ENCODE measurements at regions not wholly inside any gene's neighbourhood (a gene's known extent, or its start where the extent isn't known, plus 50 kb on each side); places are given as distances from the start of the nearest gene placed in this dataset.

GRCh38 chr6:119481976-119482375 is 132.4 kb upstream of the MAN1A1 start:
- no peaks in the 10 kb centered on the region for H3K36me3 ChIP-seq (ENCODE audit: control insufficient read depth, insufficient read depth, low read length)
- H3K9me3 Mint-ChIP-seq = no peaks in the 10 kb centered on the region
- peaks cover 21% of the 10 kb centered on the region for H3K4me1 Mint-ChIP-seq
- no peaks in the 10 kb centered on the region for H3K36me3 Mint-ChIP-seq (ENCODE audit: low read depth)
- no peak for DNase-seq
- no peak overlapping the region for H3K9ac ChIP-seq (ENCODE audit: extremely low read depth, low read length, poor library complexity, severe bottlenecking)
- H3K4me3 ChIP-seq (ENCODE audit: low read length) = no peak overlapping the region
- H3K27me3 Mint-ChIP-seq (ENCODE audit: insufficient read depth) = no peaks in the 10 kb centered on the region
- H3K4me1 ChIP-seq (ENCODE audit: control insufficient read depth, insufficient read depth, low read length) = peaks cover 7% of the 10 kb centered on the region
- H3K9me3 ChIP-seq (ENCODE audit: control insufficient read depth, low read length) = no peaks in the 10 kb centered on the region
- no peak for TF ChIP-seq CTCF (conservative IDR thresholded peaks at IDR 0.05)
- WGBS, 2 experiments (ENCODE audit: insufficient coverage in 1 of 2, insufficient read length in 1 of 2) = 91 to 100% methylated on average over 1 of the region's 1 CpG
- no peak overlapping the region for H3K27ac ChIP-seq (ENCODE audit: low read depth, low read length)
- H3K27me3 ChIP-seq (ENCODE audit: control insufficient read depth, insufficient read depth, low read length, poor library complexity, severe bottlenecking) = no peaks in the 10 kb centered on the region
- no peak overlapping the region for H3K27ac Mint-ChIP-seq
- H3K4me3 Mint-ChIP-seq = no peak overlapping the region

DNA sequence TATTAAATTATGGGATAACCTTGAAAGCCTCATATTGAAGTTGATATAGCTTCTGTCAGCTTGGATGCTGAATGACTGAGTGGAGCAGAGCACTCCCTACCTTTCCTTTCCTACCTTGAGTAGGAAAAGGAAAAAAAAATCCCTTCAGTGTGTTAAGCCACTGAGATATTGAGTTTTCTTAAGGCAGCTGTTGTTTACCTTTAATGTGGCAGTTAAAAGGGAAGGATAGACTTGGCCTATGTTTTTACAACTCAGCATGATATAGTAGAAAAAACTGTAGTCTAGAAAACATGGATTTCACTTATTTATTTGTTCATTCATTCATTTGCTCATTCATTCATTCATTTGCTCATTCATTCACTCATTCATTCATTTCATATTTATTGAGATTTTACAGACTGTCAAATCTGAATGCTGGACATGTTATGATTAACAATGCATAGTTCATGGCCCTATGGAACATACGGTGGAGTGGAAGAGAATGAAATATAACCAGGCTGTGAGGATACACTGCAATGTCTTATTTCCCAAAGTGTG is 131.5 kb upstream of the MAN1A1 start:
- Mint-ChIP-seq H3K27ac (no peak overlapping the region), H3K4me1 (peaks cover 24% of the 10 kb centered on the region), H3K27me3 (ENCODE audit: insufficient read depth) (no peaks in the 10 kb centered on the region), H3K4me3 (no peak overlapping the region), H3K9me3 (no peaks in the 10 kb centered on the region), H3K36me3 (ENCODE audit: low read depth) (no peaks in the 10 kb centered on the region)
- Histone ChIP-seq H3K27me3 (ENCODE audit: control insufficient read depth, insufficient read depth, low read length, poor library complexity, severe bottlenecking) (no peaks in the 10 kb centered on the region), H3K4me1 (ENCODE audit: control insufficient read depth, insufficient read depth, low read length) (peaks cover 7% of the 10 kb centered on the region), H3K9me3 (ENCODE audit: control insufficient read depth, low read length) (no peaks in the 10 kb centered on the region), H3K9ac (ENCODE audit: extremely low read depth, low read length, poor library complexity, severe bottlenecking) (no peak overlapping the region), H3K4me3 (ENCODE audit: low read length) (no peak overlapping the region), H3K36me3 (ENCODE audit: control insufficient read depth, insufficient read depth, low read length) (no peaks in the 10 kb centered on the region), H3K27ac (ENCODE audit: low read depth, low read length) (no peak overlapping the region)
- TF ChIP-seq CTCF (conservative IDR thresholded peaks at IDR 0.05) = no peak
- DNase-seq = no peak
- WGBS, 2 experiments (ENCODE audit: insufficient coverage in 1 of 2, insufficient read length in 1 of 2) = 91 to 100% methylated on average over 1 of the region's 1 CpG

DNA sequence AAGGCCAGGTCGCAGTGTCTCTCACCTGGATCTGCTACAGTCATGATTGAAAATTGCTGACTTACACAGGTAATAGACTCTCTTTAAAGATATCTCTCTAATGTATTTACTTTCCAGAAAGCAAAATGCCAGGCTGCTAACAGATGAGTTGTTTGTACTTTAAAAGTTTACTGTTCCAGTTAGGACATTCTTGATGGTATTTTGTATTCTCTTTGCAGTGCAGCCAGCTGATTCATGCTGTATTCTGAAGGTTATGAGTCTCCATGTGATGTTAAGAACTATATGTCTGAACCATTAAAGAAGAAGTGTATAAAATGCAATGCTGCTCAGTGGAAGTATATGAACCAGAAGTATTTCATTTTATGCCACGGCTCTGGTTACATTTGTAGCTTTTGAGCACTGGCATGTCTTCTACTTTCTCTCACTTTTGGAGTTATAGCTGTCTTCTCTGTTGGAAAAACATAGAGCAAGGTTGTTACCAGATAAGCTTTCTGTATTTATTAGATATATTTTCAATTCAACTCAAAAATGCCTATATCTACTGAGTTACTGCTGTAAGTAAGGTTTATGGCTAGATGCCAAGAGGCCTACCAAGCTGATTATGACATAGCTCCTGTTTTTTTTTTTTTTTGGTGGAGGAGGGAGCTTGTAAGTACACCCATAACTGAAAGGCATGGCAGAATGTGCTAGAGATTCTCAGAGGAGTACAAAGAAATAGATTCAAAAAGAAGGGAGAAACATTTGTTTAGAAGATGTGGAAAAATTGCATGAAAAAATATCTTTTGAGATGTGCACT is 130.5 kb upstream of the MAN1A1 start:
- 93 to 95% methylated on average over 2 of the region's 2 CpGs for WGBS, 2 experiments (ENCODE audit: insufficient coverage in 1 of 2, insufficient read length in 1 of 2)
- H3K36me3 Mint-ChIP-seq (ENCODE audit: low read depth) = no peaks in the 10 kb centered on the region
- H3K27me3 Mint-ChIP-seq (ENCODE audit: insufficient read depth) = no peaks in the 10 kb centered on the region
- no peak overlapping the region for H3K9ac ChIP-seq (ENCODE audit: extremely low read depth, low read length, poor library complexity, severe bottlenecking)
- H3K4me3 ChIP-seq (ENCODE audit: low read length) = no peak overlapping the region
- DNase-seq = no peak
- H3K9me3 Mint-ChIP-seq = no peaks in the 10 kb centered on the region
- peaks cover 24% of the 10 kb centered on the region for H3K4me1 Mint-ChIP-seq
- H3K27ac ChIP-seq (ENCODE audit: low read depth, low read length) = no peak overlapping the region
- no peaks in the 10 kb centered on the region for H3K36me3 ChIP-seq (ENCODE audit: control insufficient read depth, insufficient read depth, low read length)
- H3K9me3 ChIP-seq (ENCODE audit: control insufficient read depth, low read length) = no peaks in the 10 kb centered on the region
- H3K27me3 ChIP-seq (ENCODE audit: control insufficient read depth, insufficient read depth, low read length, poor library complexity, severe bottlenecking) = no peaks in the 10 kb centered on the region
- peaks cover 7% of the 10 kb centered on the region for H3K4me1 ChIP-seq (ENCODE audit: control insufficient read depth, insufficient read depth, low read length)
- no peak overlapping the region for H3K27ac Mint-ChIP-seq
- TF ChIP-seq CTCF (conservative IDR thresholded peaks at IDR 0.05) = no peak
- H3K4me3 Mint-ChIP-seq = no peak overlapping the region
